ENCODE measurements at regions not wholly inside any gene's neighbourhood (a gene's known extent, or its start where the extent isn't known, plus 50 kb on each side); places are given as distances from the start of the nearest gene placed in this dataset.
"Not testable (repeated sequence)": the region's sequence is repeated elsewhere in the genome, so short reads cannot be mapped to it uniquely, and the experiment has no call there.

DNA sequence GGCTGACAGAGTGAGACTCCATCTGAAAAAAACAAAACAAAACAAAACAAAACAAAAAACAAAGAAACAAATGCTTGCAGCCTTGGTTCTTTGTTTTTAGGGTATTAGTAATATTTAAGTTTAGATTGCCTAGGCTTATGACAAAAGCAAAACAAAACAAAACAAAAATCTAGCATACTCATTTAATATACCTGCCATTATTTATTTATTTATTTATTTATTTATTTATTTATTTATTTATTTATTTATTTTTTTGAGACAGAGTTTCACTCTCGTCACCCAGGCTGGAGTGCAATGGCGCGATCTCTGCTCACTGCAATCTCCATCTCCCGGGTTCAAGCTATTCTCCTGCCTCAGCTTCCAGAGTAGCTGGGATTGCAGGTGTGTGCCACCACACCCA, 179.7 kb upstream of the COL3A1 start:
- TF ChIP-seq, protein P1, sequence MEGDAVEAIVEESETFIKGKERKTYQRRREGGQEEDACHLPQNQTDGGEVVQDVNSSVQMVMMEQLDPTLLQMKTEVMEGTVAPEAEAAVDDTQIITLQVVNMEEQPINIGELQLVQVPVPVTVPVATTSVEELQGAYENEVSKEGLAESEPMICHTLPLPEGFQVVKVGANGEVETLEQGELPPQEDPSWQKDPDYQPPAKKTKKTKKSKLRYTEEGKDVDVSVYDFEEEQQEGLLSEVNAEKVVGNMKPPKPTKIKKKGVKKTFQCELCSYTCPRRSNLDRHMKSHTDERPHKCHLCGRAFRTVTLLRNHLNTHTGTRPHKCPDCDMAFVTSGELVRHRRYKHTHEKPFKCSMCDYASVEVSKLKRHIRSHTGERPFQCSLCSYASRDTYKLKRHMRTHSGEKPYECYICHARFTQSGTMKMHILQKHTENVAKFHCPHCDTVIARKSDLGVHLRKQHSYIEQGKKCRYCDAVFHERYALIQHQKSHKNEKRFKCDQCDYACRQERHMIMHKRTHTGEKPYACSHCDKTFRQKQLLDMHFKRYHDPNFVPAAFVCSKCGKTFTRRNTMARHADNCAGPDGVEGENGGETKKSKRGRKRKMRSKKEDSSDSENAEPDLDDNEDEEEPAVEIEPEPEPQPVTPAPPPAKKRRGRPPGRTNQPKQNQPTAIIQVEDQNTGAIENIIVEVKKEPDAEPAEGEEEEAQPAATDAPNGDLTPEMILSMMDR (IDR thresholded peaks at IDR 0.05) = not testable (repeated sequence)
- TF ChIP-seq RFX5 (IDR thresholded peaks at IDR 0.05; ENCODE audit: low read length); SMC3 (IDR thresholded peaks at IDR 0.05; ENCODE audit: low read depth, low read length); POLR2AphosphoS5 (IDR thresholded peaks at IDR 0.05; ENCODE audit: low read depth, low read length); FOXJ3 (CRISPR knock-in tag; IDR thresholded peaks at IDR 0.05): not testable (repeated sequence)

Measured in SK-N-SH (cell line).